CD4-positive, alpha-beta T cell (primary cell): ENCODE measurements at regions not wholly inside any gene's neighbourhood (a gene's known extent, or its start where the extent isn't known, plus 50 kb on each side); places are given as distances from the start of the nearest gene placed in this dataset.

Experiments used
- ATAC-seq: fragments of 200-7000 bp; cut with Tn5 transposase; one replicate; pipeline ENCODE4 v1.10.0; 2022; ENCODE audit warnings: mild to moderate bottlenecking; ENCODE audit not compliant: poor library complexity
- CTCF ChIA-PET: fragments of 350-600 bp; sonication (Branson Sonifier 250); formaldehyde crosslinking; loops from one replicate; lab custom pipeline; 2021; ENCODE audit warnings: antibody characterized with exemption, inconsistent platforms; lab: Charles Lee
- POLR2A ChIA-PET: fragments of 350-600 bp; sonication (Branson Sonifier 250); formaldehyde crosslinking; loops from one replicate; lab custom pipeline; 2021; ENCODE audit warnings: antibody characterized with exemption, inconsistent platforms; lab: Charles Lee
- DNase-seq, 14 experiments: peaks; one replicate each; pipeline ENCODE4 v3.0.0-alpha.2; 2013 to 2020; ENCODE audit warnings: mixed read lengths in 2 of 14
- H3K27ac ChIP-seq, 2 donors: one replicate each; pipeline versions ENCODE4 v1.5.1 to v1.7.0; 2013; ENCODE audit warnings: low read length in 2 of 2, low read depth in 1 of 2, mild to moderate bottlenecking in 1 of 2
- H3K27me3 ChIP-seq, 2 experiments: 1 replicate in 1 of 2; 2 replicates in 1 of 2; pipeline versions ENCODE4 v1.6.1 to v1.7.0; 2013; ENCODE audit warnings: low read length in 2 of 2, control low read depth in 1 of 2, mild to moderate bottlenecking in 1 of 2, moderate library complexity in 1 of 2; ENCODE audit not compliant: insufficient read depth in 2 of 2, control insufficient read depth in 1 of 2
- H3K36me3 ChIP-seq: one replicate; pipeline ENCODE4 v1.6.1; 2013; ENCODE audit warnings: low read length, control low read depth; ENCODE audit not compliant: insufficient read depth
- H3K4me1 ChIP-seq: one replicate; pipeline ENCODE4 v1.6.1; 2013; ENCODE audit warnings: low read length, control low read depth; ENCODE audit not compliant: insufficient read depth
- H3K4me3 ChIP-seq: one replicate; pipeline ENCODE4 v1.5.1; 2013; ENCODE audit warnings: mild to moderate bottlenecking, low read length, moderate library complexity
- H3K9me3 ChIP-seq, 2 experiments: 1 replicate in 1 of 2; 2 replicates in 1 of 2; pipeline versions ENCODE4 v1.6.1 to v1.7.0; 2013; ENCODE audit warnings: low read length in 2 of 2, mild to moderate bottlenecking in 2 of 2, control low read depth in 1 of 2, moderate library complexity in 1 of 2; ENCODE audit not compliant: control insufficient read depth in 1 of 2, insufficient read depth in 1 of 2
- H3K27ac Mint-ChIP-seq: one replicate; pipeline ENCODE4 v1.8.0; 2020; ENCODE audit warnings: mixed read lengths
- H3K27me3 Mint-ChIP-seq: one replicate; pipeline ENCODE4 v1.8.0; 2021; ENCODE audit warnings: mixed read lengths
- H3K36me3 Mint-ChIP-seq: one replicate; pipeline ENCODE4 v1.8.0; 2021; ENCODE audit warnings: low read depth, mixed read lengths
- H3K4me1 Mint-ChIP-seq: one replicate; pipeline ENCODE4 v1.8.0; 2021; ENCODE audit warnings: low read depth, mixed read lengths
- H3K4me3 Mint-ChIP-seq: one replicate; pipeline ENCODE4 v1.8.0; 2020; ENCODE audit warnings: mild to moderate bottlenecking, mixed read lengths
- H3K9me3 Mint-ChIP-seq: one replicate; pipeline ENCODE4 v1.8.0; 2020; ENCODE audit warnings: mixed read lengths
- intact Hi-C, 2 experiments: fragments of 100-400 bp; cut with DNase I in 1 of 2; cut with micrococcal nuclease in 1 of 2; formaldehyde crosslinking; loops; one replicate each; pipeline versions ENCODE4 v1.15.1 to v1.9.0; 2023 to 2025; cut with DNase I, micrococcal nuclease
- TF ChIP-seq, protein P1 (sequence below): fragments of 200-600 bp; IDR thresholded peaks from one replicate; pipeline ENCODE4 v1.8.0; 2022; ENCODE audit warnings: antibody characterized with exemption, mild to moderate bottlenecking

DNA sequence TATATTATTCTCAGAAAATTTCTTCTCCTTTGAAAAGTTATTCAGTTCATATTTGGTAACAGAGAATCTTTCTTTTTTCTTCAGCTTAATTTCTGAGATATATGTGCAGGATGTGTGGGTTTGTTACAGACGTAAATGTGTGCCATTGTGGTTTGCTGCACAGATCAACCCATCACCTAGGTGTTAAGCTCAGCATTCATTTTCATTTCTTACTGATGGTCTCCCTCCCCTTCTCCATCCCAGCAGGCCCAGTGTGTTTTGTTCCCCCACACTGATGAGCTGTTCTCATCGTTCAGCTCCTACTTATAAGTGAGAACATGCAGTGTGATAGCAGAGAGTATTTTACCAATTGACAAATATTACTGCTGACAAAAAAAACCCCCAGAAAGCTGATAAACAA is 330.0 kb upstream of the CHD1 start:
- no peak overlapping the region for H3K4me3 ChIP-seq
- no peaks in the 10 kb centered on the region for H3K27me3 Mint-ChIP-seq
- peaks cover 8% of the 10 kb centered on the region for H3K9me3 Mint-ChIP-seq
- TF ChIP-seq, protein P1, sequence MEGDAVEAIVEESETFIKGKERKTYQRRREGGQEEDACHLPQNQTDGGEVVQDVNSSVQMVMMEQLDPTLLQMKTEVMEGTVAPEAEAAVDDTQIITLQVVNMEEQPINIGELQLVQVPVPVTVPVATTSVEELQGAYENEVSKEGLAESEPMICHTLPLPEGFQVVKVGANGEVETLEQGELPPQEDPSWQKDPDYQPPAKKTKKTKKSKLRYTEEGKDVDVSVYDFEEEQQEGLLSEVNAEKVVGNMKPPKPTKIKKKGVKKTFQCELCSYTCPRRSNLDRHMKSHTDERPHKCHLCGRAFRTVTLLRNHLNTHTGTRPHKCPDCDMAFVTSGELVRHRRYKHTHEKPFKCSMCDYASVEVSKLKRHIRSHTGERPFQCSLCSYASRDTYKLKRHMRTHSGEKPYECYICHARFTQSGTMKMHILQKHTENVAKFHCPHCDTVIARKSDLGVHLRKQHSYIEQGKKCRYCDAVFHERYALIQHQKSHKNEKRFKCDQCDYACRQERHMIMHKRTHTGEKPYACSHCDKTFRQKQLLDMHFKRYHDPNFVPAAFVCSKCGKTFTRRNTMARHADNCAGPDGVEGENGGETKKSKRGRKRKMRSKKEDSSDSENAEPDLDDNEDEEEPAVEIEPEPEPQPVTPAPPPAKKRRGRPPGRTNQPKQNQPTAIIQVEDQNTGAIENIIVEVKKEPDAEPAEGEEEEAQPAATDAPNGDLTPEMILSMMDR: no peak
- H3K4me1 ChIP-seq: no peaks in the 10 kb centered on the region
- no peak overlapping the region for H3K4me3 Mint-ChIP-seq
- no peaks in the 10 kb centered on the region for H3K36me3 Mint-ChIP-seq
- peaks cover 3 to 10% of the 10 kb centered on the region in 2 experiments for H3K9me3 ChIP-seq
- POLR2A ChIA-PET: no interaction called here
- H3K27me3 ChIP-seq: no peaks in the 10 kb centered on the region
- H3K27ac ChIP-seq: no peak overlapping the region
- no peaks in the 10 kb centered on the region for H3K4me1 Mint-ChIP-seq
- intact Hi-C loops: no loop called here
- no peaks in the 10 kb centered on the region for H3K36me3 ChIP-seq
- CTCF ChIA-PET: no interaction called here
- H3K27ac Mint-ChIP-seq: no peak overlapping the region
- DNase-seq (peak in 1 of 14 experiments; percentile 6), ATAC-seq (no peak)

DNA sequence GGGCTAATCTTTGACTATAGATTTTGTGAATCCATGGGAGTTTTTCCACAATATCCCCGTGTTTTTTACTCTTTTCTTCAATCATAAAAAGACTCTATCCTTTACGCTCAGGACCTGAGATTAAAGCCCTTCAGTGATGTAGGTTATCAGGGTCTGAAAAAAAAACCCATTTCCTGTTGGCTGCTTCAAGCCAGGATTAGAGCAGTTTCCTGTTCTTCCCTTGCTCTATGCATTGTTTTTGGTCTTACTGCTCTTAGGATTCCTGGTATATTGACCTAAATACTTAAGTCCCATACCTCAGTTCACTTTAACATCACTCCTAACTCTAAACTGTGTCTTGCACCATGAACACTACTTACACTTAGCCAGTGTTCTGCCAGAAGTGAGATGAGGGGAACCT is 319.3 kb upstream of the CHD1 start:
- H3K36me3 Mint-ChIP-seq: no peaks in the 10 kb centered on the region
- ChIA-PET POLR2A (no interaction called here), CTCF (no interaction called here)
- TF ChIP-seq, protein P1: no peak
- H3K36me3 ChIP-seq: no peaks in the 10 kb centered on the region
- ATAC-seq: no peak
- DNase-seq: no peak
- H3K27me3 ChIP-seq: no peaks in the 10 kb centered on the region
- no peaks in the 10 kb centered on the region for H3K4me1 Mint-ChIP-seq
- no peaks in the 10 kb centered on the region for H3K4me1 ChIP-seq
- no peaks in the 10 kb centered on the region for H3K27me3 Mint-ChIP-seq
- H3K9me3 ChIP-seq: no peaks in the 10 kb centered on the region
- intact Hi-C loops: no loop called here
- no peaks in the 10 kb centered on the region for H3K9me3 Mint-ChIP-seq
- H3K4me3 Mint-ChIP-seq: no peak overlapping the region
- H3K4me3 ChIP-seq: no peak overlapping the region
- no peak overlapping the region for H3K27ac ChIP-seq
- H3K27ac Mint-ChIP-seq: no peak overlapping the region

DNA sequence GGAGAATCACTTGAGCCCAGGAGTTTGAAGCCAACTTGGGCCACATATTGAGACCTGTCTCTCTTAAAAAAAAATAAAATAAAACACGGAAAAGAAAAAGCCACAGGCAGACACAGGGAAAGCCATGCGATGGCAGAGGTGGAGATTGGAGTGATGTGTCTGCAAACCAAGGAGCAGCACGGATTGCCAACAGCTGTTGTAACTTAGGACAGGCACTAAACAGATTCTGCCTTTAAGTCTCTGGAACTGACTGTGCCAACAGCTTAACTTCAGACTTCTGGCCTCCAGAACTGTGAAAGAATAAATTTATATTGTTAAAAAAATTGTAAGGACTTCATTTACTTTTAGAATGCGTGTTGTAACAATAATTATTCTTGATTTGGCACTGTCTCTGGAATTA is 318.5 kb upstream of the CHD1 start:
- no peaks in the 10 kb centered on the region for H3K9me3 Mint-ChIP-seq
- no peaks in the 10 kb centered on the region for H3K4me1 Mint-ChIP-seq
- intact Hi-C loops: no loop called here
- no peaks in the 10 kb centered on the region for H3K36me3 Mint-ChIP-seq
- H3K27me3 ChIP-seq: no peaks in the 10 kb centered on the region
- H3K27ac Mint-ChIP-seq: no peak overlapping the region
- ATAC-seq: no peak
- no peaks in the 10 kb centered on the region for H3K36me3 ChIP-seq
- no peaks in the 10 kb centered on the region for H3K4me1 ChIP-seq
- H3K27me3 Mint-ChIP-seq: no peaks in the 10 kb centered on the region
- no peak for DNase-seq
- TF ChIP-seq, protein P1: no peak
- no peak overlapping the region for H3K4me3 Mint-ChIP-seq
- ChIA-PET POLR2A (no interaction called here), CTCF (no interaction called here)
- H3K27ac ChIP-seq: no peak overlapping the region
- no peak overlapping the region for H3K4me3 ChIP-seq
- no peaks in the 10 kb centered on the region for H3K9me3 ChIP-seq
